Effector memory CD4-positive, alpha-beta T cell (primary cell): ENCODE measurements at regions not wholly inside any gene's neighbourhood (a gene's known extent, or its start where the extent isn't known, plus 50 kb on each side); places are given as distances from the start of the nearest gene placed in this dataset.
"Not testable (repeated sequence)": the region's sequence is repeated elsewhere in the genome, so short reads cannot be mapped to it uniquely, and the experiment has no call there.

Source experiments
- DNase-seq, 3 donors: peaks; one replicate each; pipeline ENCODE4 v3.0.0-alpha.2; 2020
- H3K27ac ChIP-seq: 2 replicates; pipeline ENCODE4 v1.7.0; 2013; ENCODE audit warnings: mild to moderate bottlenecking, low read length, moderate library complexity; ENCODE audit not compliant: insufficient read depth, poor library complexity, severe bottlenecking
- H3K27me3 ChIP-seq: replicated peaks from 2 replicates; pipeline ENCODE4 v1.7.0; 2013; ENCODE audit warnings: mild to moderate bottlenecking, low read length; ENCODE audit not compliant: insufficient read depth, control insufficient read depth, poor library complexity, severe bottlenecking
- H3K36me3 ChIP-seq: 2 replicates; pipeline ENCODE4 v1.7.0; 2013; ENCODE audit warnings: mild to moderate bottlenecking, low read length, moderate library complexity; ENCODE audit not compliant: control insufficient read depth, insufficient read depth
- H3K4me1 ChIP-seq: 2 replicates; pipeline ENCODE4 v1.7.0; 2013; ENCODE audit warnings: low read length, mild to moderate bottlenecking; ENCODE audit not compliant: control insufficient read depth, insufficient read depth, poor library complexity, severe bottlenecking
- H3K4me3 ChIP-seq: 2 replicates; pipeline ENCODE4 v1.7.0; 2013; ENCODE audit warnings: low read length, low read depth, mild to moderate bottlenecking; ENCODE audit not compliant: insufficient read depth, poor library complexity, severe bottlenecking
- H3K9me3 ChIP-seq: 2 replicates; pipeline ENCODE4 v1.7.0; 2013; ENCODE audit warnings: mild to moderate bottlenecking, low read length, moderate library complexity; ENCODE audit not compliant: control insufficient read depth

DNA sequence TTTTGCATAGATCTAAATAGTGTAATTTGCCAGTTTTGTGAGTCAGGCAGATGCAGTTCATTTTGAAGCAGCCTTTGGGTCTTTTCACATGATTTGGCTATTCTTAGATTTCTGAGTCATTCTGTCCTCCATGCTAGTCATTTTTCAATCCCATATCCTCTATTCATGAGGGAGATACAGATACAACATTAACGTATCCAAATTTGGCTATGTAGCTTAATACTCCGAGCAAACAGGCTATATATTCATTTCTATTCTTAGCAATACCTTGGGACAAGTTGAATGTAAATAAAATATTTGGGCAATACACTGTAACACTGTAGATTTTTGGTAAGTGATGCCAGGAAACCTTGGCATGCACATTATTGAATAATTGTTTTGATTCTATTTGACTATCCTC, 270.7 kb upstream of the PDE3A start:
- Histone ChIP-seq H3K9me3 (no peaks in the 10 kb centered on the region), H3K36me3 (no peaks in the 10 kb centered on the region), H3K27me3 (no peaks in the 10 kb centered on the region), H3K4me3 (no peak overlapping the region), H3K27ac (no peak overlapping the region), H3K4me1 (no peaks in the 10 kb centered on the region)
- DNase-seq: no peak

GRCh38 chr12:20099395-20100183, 268.7 kb upstream of the PDE3A start:
- H3K9me3 ChIP-seq: no peaks in the 10 kb centered on the region
- no peak overlapping the region for H3K4me3 ChIP-seq
- no peak overlapping the region for H3K27ac ChIP-seq
- no peaks in the 10 kb centered on the region for H3K36me3 ChIP-seq
- H3K4me1 ChIP-seq: no peaks in the 10 kb centered on the region
- no peak for DNase-seq
- no peaks in the 10 kb centered on the region for H3K27me3 ChIP-seq

DNA sequence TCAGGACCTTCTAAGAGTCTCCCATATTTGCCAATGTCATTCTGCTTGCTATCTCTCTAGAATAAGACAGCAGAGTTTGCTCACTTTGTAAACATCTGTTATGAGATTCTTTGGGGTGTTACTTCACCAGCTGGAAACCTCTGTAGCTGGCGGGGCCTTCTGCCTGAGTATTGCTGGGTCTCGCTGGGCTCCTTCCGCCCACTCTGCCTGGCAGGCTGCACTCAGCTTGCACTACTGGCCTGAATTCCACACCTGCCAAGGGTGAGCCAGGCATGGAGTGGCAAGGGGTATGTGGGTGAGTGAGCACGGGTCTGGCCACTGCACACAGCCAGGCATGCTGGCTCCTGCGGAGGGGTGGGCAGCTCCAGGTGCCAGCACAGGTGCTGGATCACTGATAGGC, 267.3 kb upstream of the PDE3A start:
- no peaks in the 10 kb centered on the region for H3K27me3 ChIP-seq
- H3K4me3 ChIP-seq: no peak overlapping the region
- H3K9me3 ChIP-seq: no peaks in the 10 kb centered on the region
- no peak overlapping the region for H3K27ac ChIP-seq
- H3K4me1 ChIP-seq: no peaks in the 10 kb centered on the region
- H3K36me3 ChIP-seq: no peaks in the 10 kb centered on the region
- DNase-seq: no peak

DNA sequence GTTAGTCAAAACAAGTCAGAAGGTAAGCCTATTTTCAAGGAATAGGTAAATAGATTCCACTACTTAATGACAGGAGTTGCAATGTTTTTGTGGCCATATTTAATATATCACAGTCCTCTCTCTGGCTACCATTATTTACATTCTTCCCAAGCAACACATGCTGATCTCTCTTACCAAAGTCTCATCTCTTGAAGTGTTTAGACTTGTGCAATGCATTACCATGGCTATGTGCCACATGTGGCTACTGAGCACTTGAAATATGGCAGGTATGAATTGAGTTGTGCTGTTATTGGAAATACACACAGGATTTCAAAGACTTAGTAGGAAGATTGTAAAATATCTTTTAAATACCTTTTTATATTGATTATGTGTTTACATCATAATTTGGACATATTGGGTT, 262.4 kb upstream of the PDE3A start:
- no peaks in the 10 kb centered on the region for H3K9me3 ChIP-seq
- no peaks in the 10 kb centered on the region for H3K36me3 ChIP-seq
- no peak overlapping the region for H3K4me3 ChIP-seq

GRCh38 chr12:20109676-20110075, 258.7 kb upstream of the PDE3A start:
- Histone ChIP-seq H3K27ac (no peak overlapping the region), H3K4me1 (no peaks in the 10 kb centered on the region), H3K27me3 (no peaks in the 10 kb centered on the region), H3K9me3 (no peaks in the 10 kb centered on the region), H3K36me3 (no peaks in the 10 kb centered on the region), H3K4me3 (no peak overlapping the region)
- no peak for DNase-seq

More for the DNA sequence above, 262.4 kb upstream of the PDE3A start:
- no peak for DNase-seq
- Histone ChIP-seq H3K4me1 (no peaks in the 10 kb centered on the region), H3K27me3 (no peaks in the 10 kb centered on the region), H3K27ac (no peak overlapping the region)

DNA sequence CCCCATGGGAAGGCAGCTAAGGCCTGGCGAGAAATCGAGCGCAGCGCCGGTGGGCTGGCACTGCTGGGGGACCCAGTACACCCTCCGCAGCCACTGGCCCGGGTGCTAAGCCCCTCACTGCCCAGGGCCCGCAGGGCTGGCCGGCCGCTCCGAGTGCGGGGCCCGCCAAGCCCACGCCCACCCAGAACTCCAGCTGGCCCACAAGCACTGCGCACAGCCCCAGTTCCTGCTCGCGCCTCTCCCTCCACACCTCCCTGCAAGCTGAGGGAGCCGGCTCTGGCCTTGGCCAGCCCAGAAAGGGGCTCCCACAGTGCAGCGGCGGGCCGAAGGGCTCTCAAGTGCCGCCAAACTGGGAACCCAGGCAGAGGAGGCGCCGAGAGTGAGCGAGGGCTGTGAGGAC, 253.0 kb upstream of the PDE3A start:
- H3K27me3 ChIP-seq, H3K4me3 ChIP-seq, H3K36me3 ChIP-seq, H3K9me3 ChIP-seq, H3K4me1 ChIP-seq, H3K27ac ChIP-seq, DNase-seq: not testable (repeated sequence)

DNA sequence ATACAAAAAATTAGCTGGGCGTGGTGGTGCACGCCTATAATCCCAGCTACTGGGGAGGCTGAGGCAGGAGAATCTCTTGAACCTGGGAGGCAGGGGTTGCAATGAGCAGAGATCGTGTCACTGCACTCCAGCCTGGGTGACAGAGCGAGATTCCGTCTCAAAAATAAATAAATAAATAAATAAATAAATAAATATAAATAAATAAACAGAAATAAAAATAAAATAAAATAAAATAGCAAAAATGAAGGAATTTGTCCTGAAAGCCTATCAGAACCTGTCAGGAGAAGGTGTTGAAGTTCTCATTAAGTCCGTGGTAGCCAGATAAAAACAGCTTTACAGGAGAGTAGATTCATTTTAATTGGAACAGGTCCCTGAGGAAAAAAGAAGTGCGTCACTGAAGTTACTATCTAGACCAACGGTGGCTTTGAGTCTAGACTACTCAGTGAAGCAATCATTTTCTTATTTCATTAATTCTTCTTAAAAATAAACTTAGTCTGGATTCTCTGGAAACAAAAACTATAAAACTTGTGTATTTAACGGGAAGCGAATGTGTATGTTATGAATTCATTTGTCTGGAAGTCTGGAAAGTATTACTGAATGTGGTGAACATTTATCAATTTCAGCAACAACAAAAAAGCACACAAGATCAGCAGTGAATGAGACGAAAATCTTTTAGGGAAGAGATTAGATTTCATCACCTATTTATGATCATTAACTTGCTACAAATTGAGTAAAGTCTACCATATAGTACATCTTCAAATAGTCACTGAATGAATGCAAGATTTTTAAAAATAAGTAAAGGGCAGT, 248.5 kb upstream of the PDE3A start:
- H3K27ac ChIP-seq: no peak overlapping the region
- H3K9me3 ChIP-seq: no peaks in the 10 kb centered on the region
- no peak overlapping the region for H3K4me3 ChIP-seq
- H3K4me1 ChIP-seq: no peaks in the 10 kb centered on the region
- H3K27me3 ChIP-seq: no peaks in the 10 kb centered on the region
- no peaks in the 10 kb centered on the region for H3K36me3 ChIP-seq
- no peak for DNase-seq

GRCh38 chr12:20120403-20120725, 248.0 kb upstream of the PDE3A start:
- Histone ChIP-seq H3K27me3 (no peaks in the 10 kb centered on the region), H3K4me3 (no peak overlapping the region), H3K27ac (no peak overlapping the region), H3K4me1 (no peaks in the 10 kb centered on the region), H3K9me3 (no peaks in the 10 kb centered on the region), H3K36me3 (no peaks in the 10 kb centered on the region)
- no peak for DNase-seq

- Histone ChIP-seq H3K36me3 (no peaks in the 10 kb centered on the region), H3K4me1 (no peaks in the 10 kb centered on the region), H3K9me3 (no peaks in the 10 kb centered on the region), H3K27me3 (no peaks in the 10 kb centered on the region), H3K4me3 (no peak overlapping the region), H3K27ac (no peak overlapping the region)
- no peak for DNase-seq
Observed at GRCh38 chr12:20122274-20122673, 246.1 kb upstream of the PDE3A start.

DNA sequence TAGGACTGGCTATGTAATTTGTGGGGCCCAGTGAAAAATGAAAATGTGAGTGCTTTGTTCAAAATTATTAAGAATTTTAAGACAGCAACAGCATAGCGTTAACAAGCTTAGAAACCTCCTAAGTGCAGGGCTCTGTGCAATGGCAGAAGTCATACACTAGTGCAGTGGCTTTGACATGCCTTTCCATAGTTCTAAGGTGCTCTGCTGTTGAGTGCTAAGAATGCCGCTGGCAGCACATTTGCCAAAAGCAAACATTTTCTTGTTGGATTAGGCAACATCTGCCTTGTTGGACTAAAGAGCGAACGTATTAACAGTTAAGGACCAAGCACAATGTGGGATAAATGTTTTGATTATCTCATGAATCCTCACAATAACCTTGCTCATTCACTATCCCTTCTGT, 244.9 kb upstream of the PDE3A start:
- Histone ChIP-seq H3K4me3 (no peak overlapping the region), H3K27me3 (no peaks in the 10 kb centered on the region), H3K9me3 (no peaks in the 10 kb centered on the region), H3K4me1 (no peaks in the 10 kb centered on the region), H3K27ac (no peak overlapping the region), H3K36me3 (no peaks in the 10 kb centered on the region)
- DNase-seq: no peak
